Choroid plexus epithelial cell (primary cell): ENCODE measurements at regions not wholly inside any gene's neighbourhood (a gene's known extent, or its start where the extent isn't known, plus 50 kb on each side); places are given as distances from the start of the nearest gene placed in this dataset.

Experiments used
- DNase-seq: peaks from one replicate; pipeline ENCODE4 v3.0.0-alpha.2; 2010; ENCODE audit warnings: low read depth
- H3K4me3 ChIP-seq: 2 replicates; pipeline ENCODE4 v1.5.1; 2011; ENCODE audit warnings: low read depth, mild to moderate bottlenecking, control low read depth, low read length, moderate library complexity
- CTCF ChIP-seq: conservative IDR thresholded peaks from 2 replicates; pipeline ENCODE4 v1.5.1; 2011; ENCODE audit warnings: low read depth, mild to moderate bottlenecking, control low read depth, inconsistent platforms, low read length, moderate library complexity

GRCh38 chr10:131843089-131843595, 57.7 kb upstream of the PPP2R2D start:
- H3K4me3 ChIP-seq = no peak overlapping the region
- no peak for DNase-seq
- no peak for TF ChIP-seq CTCF

- no peak overlapping the region for H3K4me3 ChIP-seq
- TF ChIP-seq CTCF = no peak
- no peak for DNase-seq
These were observed 56.9 kb upstream of the PPP2R2D start for GRCh38 chr10:131843881-131844284.

GRCh38 chr10:131844529-131845084, 56.2 kb upstream of the PPP2R2D start:
- TF ChIP-seq CTCF = no peak
- H3K4me3 ChIP-seq = no peak overlapping the region
- DNase-seq = no peak

GRCh38 chr10:131845505-131846239, 55.1 kb upstream of the PPP2R2D start:
- no peak for DNase-seq
- no peak for TF ChIP-seq CTCF
- H3K4me3 ChIP-seq = no peak overlapping the region

GRCh38 chr10:131846240-131847101, 54.3 kb upstream of the PPP2R2D start:
- TF ChIP-seq CTCF = no peak
- no peak for DNase-seq
- no peak overlapping the region for H3K4me3 ChIP-seq

- DNase-seq = no peak
- no peak overlapping the region for H3K4me3 ChIP-seq
- no peak for TF ChIP-seq CTCF
These were observed 53.5 kb upstream of the PPP2R2D start for GRCh38 chr10:131847241-131847783.
